ENCODE measurements at regions not wholly inside any gene's neighbourhood (a gene's known extent, or its start where the extent isn't known, plus 50 kb on each side); places are given as distances from the start of the nearest gene placed in this dataset.

- TF ChIP-seq CREM (CRISPR knock-in tag; IDR thresholded peaks at IDR 0.05) (no peak), ZNF138 (CRISPR knock-in tag; conservative IDR thresholded peaks at IDR 0.05) (no peak), CDX4 (CRISPR knock-in tag; IDR thresholded peaks at IDR 0.05; ENCODE audit: borderline replicate concordance) (no peak), GABPB1 (CRISPR knock-in tag; IDR thresholded peaks at IDR 0.05) (no peak), TEAD4 (CRISPR knock-in tag; IDR thresholded peaks at IDR 0.05) (no peak), CREB1 (CRISPR knock-in tag; IDR thresholded peaks at IDR 0.05) (no peak), NFATC4 (CRISPR knock-in tag; IDR thresholded peaks at IDR 0.05) (no peak), IRF1 (CRISPR knock-in tag; IDR thresholded peaks at IDR 0.05) (no peak), GTF2I (CRISPR knock-in tag; conservative IDR thresholded peaks at IDR 0.05) (no peak)
Measured at GRCh38 chr4:127211650-127212560, 420.9 kb upstream of the INTU start (continued).

- no peaks in the 10 kb centered on the region for H3K36me3 Mint-ChIP-seq
- no peaks in the 10 kb centered on the region for H3K27me3 Mint-ChIP-seq (ENCODE audit: low read depth)
- ChIA-PET CTCF (no interaction called here), POLR2A (no interaction called here)
- H3K27ac Mint-ChIP-seq, result no peak overlapping the region
- peaks cover 8% of the 10 kb centered on the region for H3K4me1 Mint-ChIP-seq
- peaks cover 24% of the 10 kb centered on the region for H3K9me3 Mint-ChIP-seq
- no peak overlapping the region for H3K4me3 Mint-ChIP-seq
- DNase-seq (ENCODE audit: low spot score) (no peak), ATAC-seq (no peak)
- TF ChIP-seq ZBTB21 (CRISPR knock-in tag; IDR thresholded peaks at IDR 0.05; ENCODE audit: borderline replicate concordance), result no peak
- no peak for TF ChIP-seq CTCF (IDR thresholded peaks at IDR 0.05)
- TF ChIP-seq FOXJ3 (CRISPR knock-in tag; IDR thresholded peaks at IDR 0.05; ENCODE audit: borderline replicate concordance), result no peak
- no peak for TF ChIP-seq PREB (CRISPR knock-in tag; IDR thresholded peaks at IDR 0.05; ENCODE audit: borderline replicate concordance)
- no peak for TF ChIP-seq NFYB (CRISPR knock-in tag; conservative IDR thresholded peaks at IDR 0.05; ENCODE audit: low read depth)
- TF ChIP-seq EMX1 (CRISPR knock-in tag; IDR thresholded peaks at IDR 0.05), result no peak
- no peak for TF ChIP-seq CBFB (CRISPR knock-in tag; IDR thresholded peaks at IDR 0.05; ENCODE audit: low read depth)
- TF ChIP-seq ZSCAN18 (CRISPR knock-in tag; IDR thresholded peaks at IDR 0.05), result no peak
- TF ChIP-seq ZNF232 (CRISPR knock-in tag; IDR thresholded peaks at IDR 0.05), result no peak
- TF ChIP-seq E2F5 (CRISPR knock-in tag; IDR thresholded peaks at IDR 0.05), result no peak
- no peak for TF ChIP-seq ATF1 (CRISPR knock-in tag; IDR thresholded peaks at IDR 0.05)
- no peak for TF ChIP-seq ESRRA (CRISPR knock-in tag; IDR thresholded peaks at IDR 0.05; ENCODE audit: borderline replicate concordance)
- TF ChIP-seq ZBTB43 (CRISPR knock-in tag; IDR thresholded peaks at IDR 0.05), result no peak
- no peak for TF ChIP-seq SOX15 (CRISPR knock-in tag; IDR thresholded peaks at IDR 0.05)
- no peak for TF ChIP-seq USF2 (CRISPR knock-in tag; IDR thresholded peaks at IDR 0.05)
- TF ChIP-seq ZNF423 (CRISPR knock-in tag; IDR thresholded peaks at IDR 0.05), result no peak
- no peak for TF ChIP-seq ZNF219 (CRISPR knock-in tag; IDR thresholded peaks at IDR 0.05; ENCODE audit: borderline replicate concordance)
Measured at GRCh38 chr4:127212701-127213100, 420.1 kb upstream of the INTU start.
